Smooth muscle cell (in vitro differentiated cells): ENCODE measurements at regions not wholly inside any gene's neighbourhood (a gene's known extent, or its start where the extent isn't known, plus 50 kb on each side); places are given as distances from the start of the nearest gene placed in this dataset.

Source experiments
- DNase-seq: peaks from one replicate; lab custom pipeline; 2025; ENCODE audit not compliant: unreplicated experiment; lab: John Stamatoyannopoulos, UW
- H2AFZ ChIP-seq: fragments of 200-600 bp; sonication (generic); 2 replicates; pipeline ENCODE4 v1.6.0; 2016; ENCODE audit warnings: antibody characterized with exemption, low read depth, mild to moderate bottlenecking
- H3F3A ChIP-seq: fragments of 200-600 bp; sonication (generic); 2 replicates; pipeline ENCODE4 v1.6.0; 2017; ENCODE audit warnings: antibody characterized with exemption, low read depth
- H3K27ac ChIP-seq: fragments of 200-600 bp; sonication (generic); 2 replicates; pipeline ENCODE4 v1.5.1; 2016; ENCODE audit warnings: low read depth, mild to moderate bottlenecking
- H3K27me3 ChIP-seq: fragments of 200-600 bp; sonication (generic); 2 replicates; pipeline ENCODE4 v1.6.1; 2016; ENCODE audit warnings: low read depth, mild to moderate bottlenecking
- H3K36me3 ChIP-seq: fragments of 200-600 bp; sonication (generic); 2 replicates; pipeline ENCODE4 v1.5.1; 2016; ENCODE audit warnings: low read depth
- H3K4me1 ChIP-seq: fragments of 200-600 bp; sonication (generic); 2 replicates; pipeline ENCODE4 v1.5.1; 2016; ENCODE audit warnings: low read depth
- H3K4me2 ChIP-seq: fragments of 200-600 bp; sonication (generic); 2 replicates; pipeline ENCODE4 v1.6.0; 2016; ENCODE audit warnings: mild to moderate bottlenecking
- H3K4me3 ChIP-seq: fragments of 200-600 bp; sonication (generic); 2 replicates; pipeline ENCODE4 v1.5.1; 2016; ENCODE audit warnings: mild to moderate bottlenecking
- H3K79me2 ChIP-seq: fragments of 200-600 bp; sonication (generic); 2 replicates; pipeline ENCODE4 v1.6.0; 2016; ENCODE audit warnings: low read depth, mild to moderate bottlenecking
- H3K9ac ChIP-seq: fragments of 200-600 bp; sonication (generic); 2 replicates; pipeline ENCODE4 v1.6.0; 2016; ENCODE audit warnings: low read depth
- H3K9me3 ChIP-seq: fragments of 200-600 bp; sonication (generic); replicated peaks from 2 replicates; pipeline ENCODE4 v1.5.1; 2016; ENCODE audit warnings: low read depth
- H4K20me1 ChIP-seq: fragments of 200-600 bp; sonication (generic); 2 replicates; pipeline ENCODE4 v1.6.0; 2016; ENCODE audit warnings: low read depth
- CTCF ChIP-seq: fragments of 200-600 bp; sonication (generic); IDR thresholded peaks from 2 replicates; pipeline ENCODE4 v1.5.1; 2017; ENCODE audit warnings: borderline replicate concordance, mild to moderate bottlenecking, antibody characterized with exemption; ENCODE audit not compliant: insufficient read depth, poor library complexity, severe bottlenecking
- WGBS: methylation state at CpG from one replicate; pipeline ENCODE4 v1.1.7; 2016; ENCODE audit warnings: low lambda C conversion rate; 5-methylcytosine and 5-hydroxymethylcytosine counted together

- DNase-seq: no peak
- no peak overlapping the region for H3K27ac ChIP-seq
- H4K20me1 ChIP-seq: no peaks in the 10 kb centered on the region
- H3K9ac ChIP-seq: no peak overlapping the region
- no peak for TF ChIP-seq CTCF
- H3K36me3 ChIP-seq: no peaks in the 10 kb centered on the region
- H3K27me3 ChIP-seq: no peaks in the 10 kb centered on the region
- whole genome bisulfite sequencing: 22% methylated on average over 2 of the region's 2 CpGs
- H2AFZ ChIP-seq: no peak overlapping the region
- H3F3A ChIP-seq: no peaks in the 10 kb centered on the region
- no peak overlapping the region for H3K4me3 ChIP-seq
- no peaks in the 10 kb centered on the region for H3K79me2 ChIP-seq
- H3K4me1 ChIP-seq: no peaks in the 10 kb centered on the region
- no peaks in the 10 kb centered on the region for H3K9me3 ChIP-seq
- no peak overlapping the region for H3K4me2 ChIP-seq
Observed at GRCh38 chr6:54689620-54690019, 157.0 kb upstream of the FAM83B start.

- no peaks in the 10 kb centered on the region for H3K27me3 ChIP-seq
- H2AFZ ChIP-seq: no peak overlapping the region
- H3K4me3 ChIP-seq: no peak overlapping the region
- no peak overlapping the region for H3K27ac ChIP-seq
- H3K4me1 ChIP-seq: no peaks in the 10 kb centered on the region
- H4K20me1 ChIP-seq: no peaks in the 10 kb centered on the region
- no peaks in the 10 kb centered on the region for H3K79me2 ChIP-seq
- TF ChIP-seq CTCF: no peak
- no peak overlapping the region for H3K9ac ChIP-seq
- DNase-seq: no peak
- 38% methylated on average over 5 of the region's 5 CpGs for WGBS
- H3K9me3 ChIP-seq: no peaks in the 10 kb centered on the region
- H3K4me2 ChIP-seq: no peak overlapping the region
- H3K36me3 ChIP-seq: no peaks in the 10 kb centered on the region
- no peaks in the 10 kb centered on the region for H3F3A ChIP-seq
Observed at GRCh38 chr6:54690596-54690995, 156.0 kb upstream of the FAM83B start.

GRCh38 chr6:54694928-54695532 is 151.5 kb upstream of the FAM83B start:
- peaks cover 16% of the 10 kb centered on the region for H3K4me1 ChIP-seq
- H3K36me3 ChIP-seq: no peaks in the 10 kb centered on the region
- 87% methylated on average over 3 of the region's 3 CpGs for WGBS
- no peak overlapping the region for H3K9ac ChIP-seq
- H3K4me3 ChIP-seq: no peak overlapping the region
- TF ChIP-seq CTCF: no peak
- no peak overlapping the region for H3K4me2 ChIP-seq
- no peak for DNase-seq
- no peaks in the 10 kb centered on the region for H3K27me3 ChIP-seq
- no peaks in the 10 kb centered on the region for H4K20me1 ChIP-seq
- H3F3A ChIP-seq: peaks cover 5% of the 10 kb centered on the region
- H3K79me2 ChIP-seq: no peaks in the 10 kb centered on the region
- H3K27ac ChIP-seq: no peak overlapping the region
- no peaks in the 10 kb centered on the region for H3K9me3 ChIP-seq
- no peak overlapping the region for H2AFZ ChIP-seq

GRCh38 chr6:54695815-54696214 is 150.8 kb upstream of the FAM83B start:
- no peaks in the 10 kb centered on the region for H3K27me3 ChIP-seq
- H3K4me1 ChIP-seq: peaks cover 17% of the 10 kb centered on the region
- H3F3A ChIP-seq: peaks cover 5% of the 10 kb centered on the region
- H2AFZ ChIP-seq: peak overlapping the region; percentile 72
- H3K4me2 ChIP-seq: no peak overlapping the region
- H3K9me3 ChIP-seq: no peaks in the 10 kb centered on the region
- no peak overlapping the region for H3K4me3 ChIP-seq
- H3K9ac ChIP-seq: no peak overlapping the region
- no peak for TF ChIP-seq CTCF
- no peaks in the 10 kb centered on the region for H4K20me1 ChIP-seq
- no peaks in the 10 kb centered on the region for H3K36me3 ChIP-seq
- H3K79me2 ChIP-seq: no peaks in the 10 kb centered on the region
- no peak for DNase-seq
- H3K27ac ChIP-seq: no peak overlapping the region
- WGBS: 94% methylated on average over 3 of the region's 3 CpGs
